Mucosa of descending colon (tissue), 3 donors: ENCODE measurements at regions not wholly inside any gene's neighbourhood (a gene's known extent, or its start where the extent isn't known, plus 50 kb on each side); places are given as distances from the start of the nearest gene placed in this dataset.

ENCODE experiments used
- ATAC-seq: fragments of 200-7000 bp; cut with Tn5 transposase; one replicate; pipeline ENCODE4 v1.9.1; 2020; ENCODE audit warnings: mild to moderate bottlenecking, moderate library complexity
- DNase-seq, 3 donors: peaks; one replicate each; pipeline ENCODE4 v3.0.0-alpha.2; 2020
- H3K36me3 ChIP-seq: fragments of 200-600 bp; one replicate; pipeline ENCODE4 v1.8.0; 2021; ENCODE audit warnings: low read depth, mild to moderate bottlenecking
- H3K4me1 ChIP-seq: fragments of 200-600 bp; one replicate; pipeline ENCODE4 v1.8.0; 2021; ENCODE audit warnings: low read depth, mild to moderate bottlenecking
- H3K4me3 ChIP-seq: fragments of 200-600 bp; one replicate; pipeline ENCODE4 v1.8.0; 2021; ENCODE audit warnings: mild to moderate bottlenecking
- H3K9me3 ChIP-seq: fragments of 200-600 bp; one replicate; pipeline ENCODE4 v1.8.0; 2021; ENCODE audit warnings: mild to moderate bottlenecking
- intact Hi-C, 2 donors: fragments of 100-400 bp; cut with DNase I in 1 of 2; cut with micrococcal nuclease in 1 of 2; formaldehyde crosslinking; loops; one replicate each; pipeline versions ENCODE4 v1.11.0 to v1.11.1; 2022; cut with DNase I, micrococcal nuclease
- TF ChIP-seq, protein P1 (sequence below): fragments of 200-600 bp; IDR thresholded peaks from one replicate; pipeline ENCODE4 v1.8.0; 2022; ENCODE audit warnings: antibody characterized with exemption, mild to moderate bottlenecking
- donor health status: DM: no; HTN: no; CAD: no; lungs with moderate emphysema.
- donor health status: DM: no; HTN: no; CAD: no.
- donor health status: DM: no; HTN: yes; CAD: no.

DNA sequence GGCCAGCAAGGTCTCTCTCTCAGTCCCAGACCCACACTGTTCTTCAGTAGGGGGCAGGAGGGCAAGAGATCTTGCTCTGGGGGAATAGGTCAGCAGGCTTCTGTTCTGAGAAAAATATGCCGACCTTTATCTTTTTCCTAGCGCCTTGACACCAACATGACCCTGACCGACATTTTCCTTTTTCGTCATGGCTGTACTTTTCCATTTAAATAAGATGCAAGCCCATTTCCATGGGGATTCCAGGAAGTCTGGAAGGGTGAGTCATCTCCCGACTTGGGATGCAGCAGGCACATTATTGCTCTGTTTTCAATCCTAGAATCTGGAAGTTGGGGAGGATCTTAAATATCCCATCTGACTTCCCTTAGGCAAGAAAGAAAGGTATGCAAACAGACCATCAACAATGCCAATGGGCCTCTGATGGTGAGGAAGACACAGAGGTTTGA, 261.5 kb upstream of the LRTM1 start:
- Histone ChIP-seq H3K36me3 (no peaks in the 10 kb centered on the region), H3K4me1 (no peaks in the 10 kb centered on the region), H3K9me3 (no peaks in the 10 kb centered on the region), H3K4me3 (no peak overlapping the region)
- intact Hi-C loops = no loop called here
- TF ChIP-seq, protein P1, sequence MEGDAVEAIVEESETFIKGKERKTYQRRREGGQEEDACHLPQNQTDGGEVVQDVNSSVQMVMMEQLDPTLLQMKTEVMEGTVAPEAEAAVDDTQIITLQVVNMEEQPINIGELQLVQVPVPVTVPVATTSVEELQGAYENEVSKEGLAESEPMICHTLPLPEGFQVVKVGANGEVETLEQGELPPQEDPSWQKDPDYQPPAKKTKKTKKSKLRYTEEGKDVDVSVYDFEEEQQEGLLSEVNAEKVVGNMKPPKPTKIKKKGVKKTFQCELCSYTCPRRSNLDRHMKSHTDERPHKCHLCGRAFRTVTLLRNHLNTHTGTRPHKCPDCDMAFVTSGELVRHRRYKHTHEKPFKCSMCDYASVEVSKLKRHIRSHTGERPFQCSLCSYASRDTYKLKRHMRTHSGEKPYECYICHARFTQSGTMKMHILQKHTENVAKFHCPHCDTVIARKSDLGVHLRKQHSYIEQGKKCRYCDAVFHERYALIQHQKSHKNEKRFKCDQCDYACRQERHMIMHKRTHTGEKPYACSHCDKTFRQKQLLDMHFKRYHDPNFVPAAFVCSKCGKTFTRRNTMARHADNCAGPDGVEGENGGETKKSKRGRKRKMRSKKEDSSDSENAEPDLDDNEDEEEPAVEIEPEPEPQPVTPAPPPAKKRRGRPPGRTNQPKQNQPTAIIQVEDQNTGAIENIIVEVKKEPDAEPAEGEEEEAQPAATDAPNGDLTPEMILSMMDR = no peak
- no peak for DNase-seq
- ATAC-seq = no peak

DNA sequence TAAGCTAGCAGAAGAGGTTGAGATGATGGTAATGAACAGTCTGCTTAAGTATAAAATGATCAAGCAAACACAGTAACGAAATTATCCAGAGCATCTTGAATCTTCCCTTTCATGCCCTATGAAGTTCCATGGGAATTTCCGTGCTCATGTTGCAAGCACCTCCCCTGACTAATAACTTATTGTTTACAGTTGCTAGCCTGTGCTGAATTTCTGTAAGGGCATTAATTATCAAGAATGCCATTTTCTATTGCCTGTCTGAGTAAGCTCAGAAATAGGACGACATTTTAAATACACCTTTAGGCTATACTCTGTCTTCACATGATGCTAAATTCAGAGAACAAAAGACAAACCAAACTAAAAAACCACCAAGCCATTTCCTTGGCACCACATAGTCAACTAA, 257.5 kb upstream of the LRTM1 start:
- Histone ChIP-seq H3K4me3 (no peak overlapping the region), H3K9me3 (no peaks in the 10 kb centered on the region), H3K36me3 (no peaks in the 10 kb centered on the region), H3K4me1 (no peaks in the 10 kb centered on the region)
- intact Hi-C loops = no loop called here
- no peak for ATAC-seq
- TF ChIP-seq, protein P1 = no peak
- DNase-seq = no peak

DNA sequence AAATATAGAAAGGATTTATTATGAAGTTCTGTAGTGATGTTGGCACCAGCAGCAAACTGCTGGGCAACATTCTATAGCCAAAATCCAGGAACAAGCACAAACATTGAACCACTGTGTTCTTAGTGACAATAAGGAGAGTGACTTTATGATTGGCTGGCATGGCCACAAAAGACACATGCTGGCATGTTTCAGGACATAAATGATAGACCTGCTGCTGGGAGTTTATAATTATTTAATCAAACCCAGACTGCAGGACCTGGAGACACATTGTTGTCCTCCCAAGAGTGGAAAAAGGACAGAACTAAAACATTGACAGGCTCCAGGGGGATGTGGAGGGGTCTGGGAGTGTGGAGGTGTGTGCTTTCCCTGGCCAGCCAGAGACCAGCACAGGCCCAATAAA, 255.3 kb upstream of the LRTM1 start:
- intact Hi-C loops = no loop called here
- Histone ChIP-seq H3K4me1 (no peaks in the 10 kb centered on the region), H3K36me3 (no peaks in the 10 kb centered on the region), H3K4me3 (no peak overlapping the region), H3K9me3 (no peaks in the 10 kb centered on the region)
- no peak for DNase-seq
- ATAC-seq = no peak
- TF ChIP-seq, protein P1 = no peak

DNA sequence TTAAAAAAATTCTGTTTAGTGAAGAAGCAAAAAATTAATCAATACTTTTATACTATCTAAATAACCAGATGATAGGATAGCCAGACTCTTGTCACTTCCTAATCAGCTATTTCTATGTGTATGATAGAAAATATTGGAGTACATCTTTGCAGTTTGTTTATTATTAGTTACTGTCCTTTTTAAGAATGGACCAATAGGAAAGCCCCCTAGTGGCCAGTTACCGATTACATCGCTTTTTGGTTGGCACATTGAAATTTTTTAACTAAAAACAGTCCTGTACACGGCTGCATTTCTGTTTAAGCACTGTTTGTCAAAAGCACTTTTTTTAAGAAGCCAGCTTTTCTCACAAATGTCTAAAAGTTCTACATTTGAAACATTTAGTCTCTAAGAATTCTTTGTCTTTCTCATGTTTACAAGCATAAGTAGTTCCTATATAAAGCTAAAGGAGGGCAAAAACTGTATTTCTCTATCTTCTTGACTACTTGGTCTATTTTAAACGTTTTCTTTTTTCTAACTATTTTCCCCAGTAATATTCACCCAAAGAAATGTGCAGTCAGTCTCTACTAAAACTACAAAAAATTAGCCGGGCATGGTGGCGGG, 253.2 kb upstream of the LRTM1 start:
- H3K36me3 ChIP-seq = no peaks in the 10 kb centered on the region
- H3K4me3 ChIP-seq = no peak overlapping the region
- intact Hi-C loops = no loop called here
- ATAC-seq (no peak), DNase-seq (peak in 1 of 3 donors; percentile 66)
- TF ChIP-seq, protein P1 = no peak
- no peaks in the 10 kb centered on the region for H3K4me1 ChIP-seq
- H3K9me3 ChIP-seq = no peaks in the 10 kb centered on the region

DNA sequence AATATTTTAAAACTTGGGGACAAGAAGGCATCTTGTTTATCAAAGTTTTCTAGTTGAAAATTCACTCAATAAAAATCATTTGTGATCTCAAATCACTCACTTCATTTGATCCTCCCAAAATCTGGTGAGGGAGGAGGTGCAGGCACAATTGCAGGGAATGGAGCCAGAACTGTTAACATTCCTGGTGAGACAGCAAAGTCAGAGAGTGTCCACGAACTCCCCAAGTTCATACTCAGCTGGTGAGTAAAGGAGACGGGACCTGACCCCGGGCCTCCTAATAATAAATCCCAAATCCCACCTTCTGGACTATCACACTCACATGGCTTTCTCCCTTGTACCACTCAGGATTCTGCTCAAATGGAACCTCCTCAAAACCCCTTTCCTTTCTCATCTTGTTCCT, 252.3 kb upstream of the LRTM1 start:
- Histone ChIP-seq H3K36me3 (no peaks in the 10 kb centered on the region), H3K4me3 (no peak overlapping the region), H3K4me1 (no peaks in the 10 kb centered on the region), H3K9me3 (no peaks in the 10 kb centered on the region)
- ATAC-seq = no peak
- no peak for DNase-seq
- intact Hi-C loops = no loop called here
- TF ChIP-seq, protein P1 = no peak

DNA sequence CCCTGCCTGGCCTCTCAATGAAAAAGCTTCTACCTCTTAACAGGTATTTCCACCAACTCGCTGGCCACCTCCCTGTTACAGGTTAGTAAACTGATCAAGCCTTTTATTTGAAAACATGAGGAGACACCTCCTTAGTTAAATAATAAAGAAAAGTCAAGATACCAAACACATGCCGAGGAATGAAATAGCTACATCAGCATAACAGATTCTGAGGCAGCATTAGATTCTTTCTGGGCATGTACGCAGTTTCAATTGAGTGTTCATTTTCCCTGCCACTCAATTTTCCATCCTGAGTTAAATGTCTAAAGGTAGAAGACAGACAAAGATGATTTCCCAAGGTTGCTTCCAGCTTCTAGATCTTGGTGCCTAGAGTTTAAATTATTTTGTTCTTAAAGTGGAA, 250.5 kb upstream of the LRTM1 start:
- no peaks in the 10 kb centered on the region for H3K9me3 ChIP-seq
- TF ChIP-seq, protein P1 = no peak
- no peaks in the 10 kb centered on the region for H3K36me3 ChIP-seq
- no peak overlapping the region for H3K4me3 ChIP-seq
- DNase-seq (no peak), ATAC-seq (no peak)
- H3K4me1 ChIP-seq = no peaks in the 10 kb centered on the region
- intact Hi-C loops = no loop called here
